HG03457 (cell line): ENCODE measurements at regions not wholly inside any gene's neighbourhood (a gene's known extent, or its start where the extent isn't known, plus 50 kb on each side); places are given as distances from the start of the nearest gene placed in this dataset.
"Not testable (repeated sequence)": the region's sequence is repeated elsewhere in the genome, so short reads cannot be mapped to it uniquely, and the experiment has no call there.

ENCODE experiments used
- ATAC-seq: cut with Tn5 transposase; IDR thresholded peaks from one replicate; pipeline ENCODE4 v1.9.1; 2021; ENCODE audit warnings: moderate number of reproducible peaks; ENCODE audit not compliant: unreplicated experiment

- ATAC-seq, result no peak
Measured at GRCh38 chr13:90321281-90321931, 1026.1 kb upstream of the MIR17HG start.

- ATAC-seq, result no peak
Measured at GRCh38 chr13:90329641-90330040, 1017.8 kb upstream of the MIR17HG start.

DNA sequence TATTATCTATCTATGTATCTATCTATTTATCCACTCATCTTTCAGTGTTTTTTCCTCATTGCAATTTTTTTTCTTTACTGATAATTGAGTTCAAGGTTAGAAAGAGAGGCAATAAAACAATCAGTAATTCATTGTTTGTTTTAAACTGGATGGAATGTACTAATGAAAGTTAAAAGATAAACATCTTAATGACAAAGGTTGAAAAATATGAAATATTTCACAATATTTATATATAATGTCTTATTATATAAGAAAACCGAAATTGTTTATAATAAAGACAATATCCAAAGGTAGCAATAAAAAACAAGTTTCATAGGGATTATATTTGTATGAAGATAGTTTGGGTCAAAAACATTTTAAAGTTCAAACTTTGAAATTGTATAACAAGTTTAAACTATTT, 1015.5 kb upstream of the MIR17HG start:
- ATAC-seq, result no peak

- no peak for ATAC-seq
Measured at GRCh38 chr13:90336507-90336906, 1011.0 kb upstream of the MIR17HG start.

DNA sequence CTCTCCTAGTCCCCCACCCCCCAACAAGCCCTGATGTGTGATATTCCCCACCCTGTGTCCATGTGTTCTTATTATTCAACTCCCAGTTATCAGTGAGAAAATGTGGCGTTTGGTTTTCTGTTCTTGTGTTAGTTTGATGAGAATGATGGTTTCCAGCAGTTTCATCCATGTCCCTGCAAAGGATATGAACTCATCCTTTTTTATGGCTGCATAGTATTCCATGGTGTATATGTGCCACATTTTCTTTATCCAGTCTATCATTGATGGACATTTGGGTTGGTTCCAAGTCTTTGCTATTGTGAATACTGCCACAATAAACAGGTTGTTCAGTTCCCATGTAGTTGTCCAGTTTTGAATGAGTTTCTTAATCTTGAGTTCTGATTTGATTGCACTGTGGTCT, 1006.1 kb upstream of the MIR17HG start:
- not testable (repeated sequence) for ATAC-seq

DNA sequence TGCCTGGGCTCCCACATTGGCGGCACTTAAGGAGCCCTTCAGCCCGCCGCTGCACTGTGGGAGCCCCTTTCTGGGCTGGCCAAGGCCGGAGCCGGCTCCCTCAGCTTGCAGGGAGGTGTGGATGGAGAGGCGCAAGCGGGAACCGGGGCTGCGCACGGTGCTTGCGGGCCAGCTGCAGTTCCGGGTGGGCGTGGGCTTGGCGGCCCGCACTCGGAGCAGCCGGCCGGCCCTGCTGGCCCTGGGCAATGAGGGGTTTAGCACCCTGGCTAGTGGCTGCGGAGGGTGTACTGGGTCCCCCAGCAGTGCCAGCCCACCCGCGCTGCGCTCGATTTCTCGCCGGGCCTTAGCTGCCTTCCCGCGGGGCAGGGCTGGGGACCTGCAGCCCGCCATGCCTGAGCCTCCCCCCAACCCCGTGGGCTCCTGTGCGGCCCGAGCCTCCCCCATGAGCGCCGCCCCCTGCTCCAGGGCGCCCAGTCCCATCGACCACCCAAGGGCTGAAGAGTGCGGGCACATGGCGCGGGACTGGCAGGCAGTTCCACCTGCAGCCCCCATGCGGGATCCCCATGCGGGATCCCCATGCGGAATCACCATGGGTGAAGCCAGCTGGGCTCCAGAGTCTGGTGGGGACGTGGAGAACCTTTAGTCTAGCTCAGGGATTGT, 998.9 kb upstream of the MIR17HG start:
- ATAC-seq, result not testable (repeated sequence)

GRCh38 chr13:90352763-90353162, 994.7 kb upstream of the MIR17HG start:
- no peak for ATAC-seq

DNA sequence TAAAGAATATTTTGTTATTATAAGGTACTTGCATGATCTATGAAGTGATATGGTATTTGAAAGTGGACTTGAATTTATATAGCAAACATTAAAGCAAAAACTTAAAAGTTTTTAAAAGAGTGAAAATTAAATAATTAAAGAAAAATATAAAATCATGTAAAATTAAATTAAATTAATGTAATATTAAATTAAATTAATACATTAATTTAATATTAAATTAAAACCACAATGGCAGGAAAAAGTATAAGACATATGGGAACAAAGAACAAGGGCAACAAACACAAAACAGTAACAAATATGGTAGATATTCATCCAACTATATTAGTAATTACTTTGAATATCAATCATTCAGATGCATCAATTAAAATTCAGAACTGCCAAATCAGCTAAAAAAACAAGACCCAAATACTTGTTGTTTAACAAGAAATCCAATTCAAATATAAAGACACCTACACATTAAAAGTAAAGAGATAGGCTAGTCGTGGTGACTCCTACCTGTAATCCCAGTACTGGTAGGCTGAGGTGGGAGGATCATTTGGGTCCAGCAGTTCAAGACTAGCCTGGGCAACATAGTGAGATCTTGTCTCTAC, 992.2 kb upstream of the MIR17HG start:
- no peak for ATAC-seq

DNA sequence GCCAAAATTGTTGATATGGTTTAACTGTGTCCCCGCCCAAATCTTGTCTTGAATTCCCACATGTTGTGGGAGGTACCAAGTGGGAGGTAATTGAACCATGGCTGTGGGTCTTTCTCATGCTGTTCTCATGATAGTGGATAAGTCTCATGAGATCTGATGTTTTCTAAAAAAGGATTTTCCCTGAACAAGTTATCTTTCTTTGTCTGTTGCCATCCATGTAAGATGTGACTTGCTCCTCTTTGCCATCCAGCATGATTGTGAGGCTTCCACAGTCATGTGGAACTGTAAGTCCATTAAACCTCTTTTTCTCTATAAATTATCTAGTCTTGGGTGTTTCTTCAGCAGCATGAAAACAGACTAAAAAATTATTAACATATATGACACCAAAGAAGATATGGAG, 986.7 kb upstream of the MIR17HG start:
- ATAC-seq, result no peak

- no peak for ATAC-seq
Measured at GRCh38 chr13:90362707-90363106, 984.8 kb upstream of the MIR17HG start.

DNA sequence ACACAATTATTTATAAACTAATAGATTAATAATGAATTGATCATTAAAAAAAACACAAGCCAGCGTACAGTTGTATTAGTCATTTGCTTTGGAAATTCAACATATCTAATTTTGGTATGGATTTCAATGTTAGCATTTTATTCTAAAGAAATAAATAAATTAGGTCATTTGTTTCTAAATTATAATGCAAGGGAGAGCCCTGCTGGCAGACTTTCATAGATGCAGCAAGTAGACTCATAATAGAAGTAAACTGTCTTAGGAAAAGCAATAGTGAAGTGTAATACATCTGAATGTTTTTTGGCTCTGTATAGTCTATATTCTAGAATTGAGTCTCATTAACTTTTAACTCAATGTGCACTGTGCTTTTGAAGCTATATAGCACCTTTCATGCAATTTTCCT, 982.4 kb upstream of the MIR17HG start:
- ATAC-seq, result no peak

GRCh38 chr13:90374168-90374567, 973.3 kb upstream of the MIR17HG start:
- ATAC-seq, result no peak

DNA sequence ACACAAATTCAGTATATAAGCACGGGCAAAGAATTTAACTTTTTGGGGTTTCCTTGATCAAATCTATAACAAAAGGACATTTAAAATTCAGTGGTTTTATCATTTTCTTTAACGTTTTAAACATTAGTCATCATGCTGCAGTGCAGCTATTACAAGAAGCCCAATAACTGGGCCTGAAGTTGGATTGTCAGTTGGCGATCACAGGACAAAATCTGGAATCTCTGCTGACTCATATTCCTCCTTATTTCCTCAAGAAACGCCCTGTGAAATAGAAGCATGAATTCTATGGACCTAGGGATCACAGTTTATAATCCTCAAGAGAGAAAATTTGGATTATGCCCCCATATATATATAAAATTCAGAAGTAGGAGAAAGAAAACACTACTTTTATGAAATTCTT, 971.6 kb upstream of the MIR17HG start:
- no peak for ATAC-seq

DNA sequence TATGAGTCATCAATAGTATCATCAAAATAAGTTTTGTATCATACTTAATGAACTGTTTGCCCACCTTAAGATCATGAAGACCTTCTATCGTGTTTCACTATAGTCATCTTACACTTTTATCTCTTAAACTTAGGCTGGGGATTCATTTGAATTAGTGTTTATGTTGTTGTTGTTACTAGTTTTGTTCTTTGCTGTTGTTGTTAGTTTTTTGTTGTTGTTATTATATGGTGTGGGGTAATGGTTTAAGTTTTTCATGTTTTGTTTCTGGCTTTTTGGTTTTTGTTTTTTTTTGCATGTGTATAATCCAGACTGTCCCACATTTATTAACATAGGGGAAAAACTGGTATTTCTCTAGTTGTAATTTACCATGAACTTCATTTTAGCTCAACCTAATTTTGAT, 965.1 kb upstream of the MIR17HG start:
- ATAC-seq, result no peak

GRCh38 chr13:90385781-90386489, 961.6 kb upstream of the MIR17HG start:
- ATAC-seq, result no peak

- no peak for ATAC-seq
Measured at GRCh38 chr13:90388887-90389452, 958.5 kb upstream of the MIR17HG start.

DNA sequence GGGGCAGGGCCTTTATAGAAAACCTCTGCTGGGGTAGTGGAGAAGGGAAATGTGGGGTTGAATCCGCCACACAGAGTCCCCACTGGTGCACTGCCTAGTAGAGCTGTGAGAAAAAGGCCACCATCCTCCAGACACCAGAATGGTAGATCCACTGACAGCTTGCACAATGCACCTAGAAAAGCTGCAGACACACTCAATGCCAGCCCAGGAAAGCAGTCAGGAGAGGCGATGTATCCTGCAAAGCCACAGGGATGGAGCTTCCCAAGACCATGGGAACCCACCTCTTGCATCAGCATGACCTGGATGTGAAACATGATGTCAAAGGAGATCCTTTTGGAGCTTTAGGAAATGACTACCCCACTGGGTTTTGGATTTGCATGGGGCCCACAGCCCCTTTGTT, 958.0 kb upstream of the MIR17HG start:
- no peak for ATAC-seq

DNA sequence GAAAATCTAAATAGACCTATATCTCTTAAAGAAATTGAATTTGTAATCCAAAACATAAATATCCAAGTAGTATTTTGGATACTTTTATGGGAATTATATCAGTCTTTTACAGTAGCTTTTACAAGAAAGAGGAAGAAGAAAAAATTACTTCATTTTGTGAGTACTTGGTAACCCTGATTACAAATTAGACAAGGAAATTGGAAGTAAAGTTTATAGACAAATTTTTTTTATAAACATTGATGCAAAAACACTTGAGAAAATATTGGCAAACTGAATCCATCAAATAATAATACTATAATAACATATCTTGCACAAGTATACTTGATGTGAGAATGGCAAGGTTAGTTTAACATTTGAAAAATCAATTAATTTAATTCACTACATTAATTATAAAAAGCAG, 954.1 kb upstream of the MIR17HG start:
- no peak for ATAC-seq

GRCh38 chr13:90395348-90395747, 952.1 kb upstream of the MIR17HG start:
- ATAC-seq, result no peak

GRCh38 chr13:90395846-90396245, 951.6 kb upstream of the MIR17HG start:
- no peak for ATAC-seq

DNA sequence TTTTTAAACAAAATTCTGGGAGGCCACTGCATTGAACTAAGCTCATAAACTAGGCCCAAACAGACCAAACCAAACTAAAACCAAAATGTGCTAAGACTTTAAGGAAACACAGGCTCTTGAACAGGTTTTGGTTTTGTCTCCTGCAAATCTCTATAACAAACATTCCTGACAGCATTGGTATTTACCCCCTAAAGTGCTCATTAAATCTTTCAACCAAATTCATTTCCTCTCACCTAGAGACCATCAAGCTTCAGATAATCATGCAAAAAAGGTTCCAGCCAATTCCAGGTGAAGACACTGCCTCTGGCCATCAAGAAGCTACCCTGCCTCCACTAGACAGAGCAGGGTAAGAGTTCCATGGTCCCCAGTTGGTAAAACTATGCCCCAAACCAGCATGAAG, 951.2 kb upstream of the MIR17HG start:
- no peak for ATAC-seq

- ATAC-seq, result no peak
Measured at GRCh38 chr13:90397503-90397902, 950.0 kb upstream of the MIR17HG start.
